HS-5 (cell line): ENCODE measurements at regions not wholly inside any gene's neighbourhood (a gene's known extent, or its start where the extent isn't known, plus 50 kb on each side); places are given as distances from the start of the nearest gene placed in this dataset.
A peak's percentile ranks its signal among the peaks of the same experiment; 100 is the strongest.

Experiments
- DNase-seq: peaks from one replicate; pipeline ENCODE4 v3.0.0-alpha.2; 2012; ENCODE audit warnings: low read depth

- no peak for DNase-seq
These were observed 198.0 kb upstream of the MAMLD1 start for GRCh38 chrX:150164971-150165600.

GRCh38 chrX:150165776-150166610 is 197.1 kb upstream of the MAMLD1 start:
- no peak for DNase-seq

- no peak for DNase-seq
These were observed 195.4 kb upstream of the MAMLD1 start for GRCh38 chrX:150167482-150168324.

- no peak for DNase-seq
These were observed 181.0 kb upstream of the MAMLD1 start for GRCh38 chrX:150182161-150182560.

DNA sequence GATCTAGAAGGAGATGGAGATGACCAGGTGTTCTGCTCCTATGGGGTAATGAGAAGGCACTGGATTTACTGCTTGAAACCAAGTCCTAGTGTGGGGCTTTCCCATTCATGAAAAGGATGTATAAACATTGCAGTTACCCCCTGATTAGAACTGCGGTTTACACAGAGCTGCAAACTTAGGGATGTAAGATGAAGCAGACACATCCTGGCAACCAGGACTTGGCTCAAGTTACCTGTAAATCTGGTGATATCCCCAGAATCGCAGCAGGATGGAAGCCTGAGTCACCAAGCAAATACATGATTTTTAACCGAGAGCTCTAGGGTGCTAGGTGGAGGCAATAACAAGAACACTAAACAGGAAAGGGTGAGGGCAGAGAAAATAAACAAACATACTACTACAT is 178.6 kb upstream of the MAMLD1 start:
- no peak for DNase-seq

DNA sequence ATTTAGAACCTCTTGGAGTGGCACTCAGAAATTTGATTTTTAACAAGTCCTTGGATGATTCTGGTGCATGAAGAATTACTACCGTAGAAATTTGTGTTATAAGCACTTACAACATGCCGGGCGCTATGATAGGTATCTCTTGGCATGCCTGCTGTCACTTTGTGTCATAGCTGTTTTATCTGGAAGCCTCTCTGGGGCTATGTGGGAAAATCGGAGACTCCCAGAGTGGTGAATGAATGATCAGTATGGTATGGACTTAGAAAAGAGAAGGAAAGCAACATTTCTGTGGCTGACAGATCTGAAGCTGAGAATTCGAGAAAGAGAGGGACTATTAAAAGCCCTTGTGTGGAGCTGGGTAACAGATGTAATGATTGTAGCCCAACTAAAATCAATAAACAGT is 177.4 kb upstream of the MAMLD1 start:
- DNase-seq, result no peak

GRCh38 chrX:150192816-150193215 is 170.3 kb upstream of the MAMLD1 start:
- no peak for DNase-seq

DNA sequence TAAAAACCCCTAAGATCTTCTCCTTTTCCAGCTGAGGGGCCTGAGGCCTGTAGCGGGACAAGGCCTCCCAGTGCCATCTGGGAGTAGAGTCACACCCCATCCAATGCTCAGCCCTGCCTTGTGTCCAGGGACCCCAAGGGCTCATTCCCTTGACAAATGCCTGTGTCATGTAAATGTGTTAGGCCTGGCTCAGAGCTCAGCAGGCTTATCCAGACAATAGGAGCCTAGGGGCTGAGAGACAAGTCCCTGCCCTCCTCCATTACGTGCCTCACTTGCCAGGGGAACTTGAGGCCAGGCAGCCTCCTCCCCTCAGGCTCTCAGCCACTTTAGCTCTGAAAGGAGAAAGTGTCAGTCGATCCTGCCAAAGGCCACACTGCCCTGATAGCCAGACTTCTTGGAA is 166.8 kb upstream of the MAMLD1 start:
- no peak for DNase-seq

GRCh38 chrX:150197388-150197787 is 165.7 kb upstream of the MAMLD1 start:
- DNase-seq, result no peak

- DNase-seq, result no peak
These were observed 164.3 kb upstream of the MAMLD1 start for GRCh38 chrX:150198776-150199175.

- DNase-seq, result no peak
These were observed 163.9 kb upstream of the MAMLD1 start for GRCh38 chrX:150199181-150199580.

DNA sequence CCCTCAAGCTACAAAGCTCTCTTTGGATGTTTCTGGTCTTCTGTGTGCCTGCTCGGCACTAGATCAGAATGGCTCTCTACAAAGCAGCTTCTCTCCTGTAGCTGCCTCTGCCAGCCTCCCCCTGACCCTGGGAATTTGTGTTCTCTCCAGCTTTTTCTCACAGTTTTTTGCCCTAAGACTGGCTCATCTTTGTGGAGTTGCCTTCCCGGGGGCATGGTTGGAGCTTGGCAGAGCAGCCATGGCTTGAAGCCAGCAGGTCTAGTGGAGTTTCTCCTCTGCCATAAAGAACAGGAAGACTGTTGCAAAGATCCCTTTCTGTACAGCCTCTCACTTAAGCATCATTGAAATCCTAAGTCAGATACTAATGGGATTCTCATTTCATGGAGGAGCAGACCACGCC is 163.3 kb upstream of the MAMLD1 start:
- no peak for DNase-seq

GRCh38 chrX:150200361-150200760 is 162.8 kb upstream of the MAMLD1 start:
- no peak for DNase-seq

GRCh38 chrX:150200820-150201287 is 162.3 kb upstream of the MAMLD1 start:
- peak; percentile 85 for DNase-seq

DNA sequence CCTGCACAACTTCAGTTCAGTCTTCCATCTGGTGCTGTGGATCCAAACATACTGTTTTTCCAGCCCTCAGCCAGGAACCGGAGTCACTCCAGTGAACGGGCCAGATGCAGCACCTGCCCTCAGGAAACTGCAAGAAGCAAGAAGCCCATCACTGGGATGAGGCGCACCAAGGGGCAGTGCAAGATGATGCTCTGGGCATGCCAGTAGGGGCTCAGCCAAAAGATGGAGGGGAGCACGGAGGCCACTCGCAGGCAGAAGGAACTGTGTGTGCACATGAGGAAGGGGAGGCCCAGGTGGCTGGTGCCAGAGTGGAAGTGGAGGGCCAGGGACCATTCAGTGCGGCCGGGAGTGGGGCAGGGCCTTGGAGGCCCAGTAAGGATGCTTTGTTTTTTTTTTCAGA is 161.7 kb upstream of the MAMLD1 start:
- DNase-seq, result no peak

- no peak for DNase-seq
These were observed 161.3 kb upstream of the MAMLD1 start for GRCh38 chrX:150201841-150202240.

GRCh38 chrX:150202641-150203247 is 160.4 kb upstream of the MAMLD1 start:
- DNase-seq, result peak; percentile 30

GRCh38 chrX:150203248-150203645 is 159.9 kb upstream of the MAMLD1 start:
- no peak for DNase-seq

DNA sequence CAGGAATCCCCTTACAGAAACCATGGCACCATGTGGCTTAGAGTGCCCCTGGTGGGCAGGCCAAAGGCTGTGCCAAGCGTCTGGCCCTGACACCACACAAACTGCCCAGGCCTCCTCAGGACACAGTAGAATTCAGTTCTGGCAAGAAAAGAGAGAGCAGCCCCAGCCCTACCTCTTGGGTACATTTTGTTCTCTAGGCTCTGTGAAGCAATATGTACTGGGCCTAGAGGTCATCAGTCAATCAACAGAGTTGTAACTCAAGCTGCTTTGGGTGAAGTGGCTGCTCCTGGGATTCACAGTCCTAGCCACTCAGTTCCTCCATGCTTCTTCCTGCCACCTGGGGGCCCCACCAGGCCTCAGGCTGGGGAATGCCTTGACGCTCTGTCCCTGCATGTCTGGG is 158.1 kb upstream of the MAMLD1 start:
- DNase-seq, result no peak

DNA sequence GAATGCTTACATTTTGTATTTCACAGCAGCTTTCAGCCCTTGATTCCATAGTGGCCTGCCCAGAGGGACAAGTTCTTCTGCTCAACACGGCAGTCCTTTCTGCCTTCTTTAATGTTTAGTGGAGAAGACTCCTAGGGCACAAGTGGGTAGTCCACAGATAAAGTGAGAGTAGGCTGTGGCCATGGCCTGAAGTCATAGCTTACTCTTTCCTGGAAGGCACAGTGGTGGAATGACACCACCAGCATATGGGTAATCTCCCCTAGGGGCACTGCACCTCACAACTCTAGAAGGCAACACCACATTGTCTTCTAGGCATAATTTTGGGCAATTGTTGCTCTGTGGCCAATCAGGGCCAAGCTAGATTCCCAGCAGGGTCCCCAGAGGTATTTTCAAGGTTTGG is 155.4 kb upstream of the MAMLD1 start:
- no peak for DNase-seq

GRCh38 chrX:150211988-150212387 is 151.1 kb upstream of the MAMLD1 start:
- DNase-seq, result no peak
